ENCODE measurements at regions not wholly inside any gene's neighbourhood (a gene's known extent, or its start where the extent isn't known, plus 50 kb on each side); places are given as distances from the start of the nearest gene placed in this dataset.

GRCh38 chr11:71106671-71107070, 145.7 kb downstream of the SHANK2 start:
- TF ChIP-seq POLR2A (IDR thresholded peaks at IDR 0.05; ENCODE audit: low read depth, low read length) = no peak
- no peak for TF ChIP-seq SPI1 (IDR thresholded peaks at IDR 0.05; ENCODE audit: low read depth, low read length)
- no peak for TF ChIP-seq POLR2AphosphoS5 (IDR thresholded peaks at IDR 0.05; ENCODE audit: low read depth, low read length)
- TF ChIP-seq TAF1 (IDR thresholded peaks at IDR 0.05; ENCODE audit: low read depth, low read length) = no peak
- TF ChIP-seq POU2F2 (IDR thresholded peaks at IDR 0.05; ENCODE audit: low read depth, low read length) = no peak
- no peak for TF ChIP-seq PAX5 (IDR thresholded peaks at IDR 0.05; ENCODE audit: insufficient read depth, low read length, severe bottlenecking)

Measured in GM12891 (cell line).